Bronchial epithelial cell (primary cell): ENCODE measurements at regions not wholly inside any gene's neighbourhood (a gene's known extent, or its start where the extent isn't known, plus 50 kb on each side); places are given as distances from the start of the nearest gene placed in this dataset.

Experiments
- DNase-seq: peaks from one replicate; pipeline ENCODE4 v3.0.0-alpha.2; 2010; ENCODE audit warnings: low read depth
- FAIRE-seq: peaks from 2 replicates; lab custom pipeline; 2011; peaks lifted over from hg19 to GRCh38; lab: Jason Lieb, UNC
- H3K27me3 ChIP-seq: 2 replicates; pipeline ENCODE4 v1.5.1; 2011; ENCODE audit warnings: low read length; ENCODE audit not compliant: control insufficient read depth, insufficient read depth
- H3K36me3 ChIP-seq: 2 replicates; pipeline ENCODE4 v1.5.1; 2011; ENCODE audit warnings: low read length; ENCODE audit not compliant: control insufficient read depth, insufficient read depth
- H3K4me3 ChIP-seq: 2 replicates; pipeline ENCODE4 v1.5.1; 2011; ENCODE audit warnings: mild to moderate bottlenecking, low read depth, low read length, control low read depth
- TF ChIP-seq, protein P1 (sequence below): IDR thresholded peaks from 2 replicates; pipeline ENCODE4 v1.5.1; 2011; ENCODE audit warnings: mild to moderate bottlenecking, moderate library complexity, low read length, control low read depth, inconsistent platforms; ENCODE audit not compliant: insufficient read depth, severe bottlenecking

DNA sequence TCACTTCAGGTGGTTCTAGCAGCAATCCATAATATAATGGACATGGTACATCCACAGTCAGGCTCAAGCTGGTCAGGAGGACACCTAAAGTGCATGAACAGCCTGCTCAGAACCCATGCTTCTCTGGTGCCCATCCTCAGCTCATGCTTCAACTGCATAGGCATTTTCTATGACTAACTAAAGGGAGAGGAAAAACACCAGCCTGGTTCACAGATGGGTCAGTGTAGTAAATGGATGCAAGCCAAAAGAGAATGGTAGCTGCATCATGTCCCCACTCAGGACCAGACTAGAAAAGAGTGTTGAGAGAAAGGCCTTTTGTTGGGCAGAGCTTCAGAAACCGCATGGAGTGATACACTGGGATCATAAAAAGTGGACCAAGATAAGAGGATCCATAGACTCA lies 556.6 kb downstream of the TLE1 start:
- no peak overlapping the region for H3K4me3 ChIP-seq
- no peaks in the 10 kb centered on the region for H3K36me3 ChIP-seq
- DNase-seq, result no peak
- no peak for FAIRE-seq
- H3K27me3 ChIP-seq, result peaks cover under 1% of the 10 kb centered on the region
- TF ChIP-seq, protein P1, sequence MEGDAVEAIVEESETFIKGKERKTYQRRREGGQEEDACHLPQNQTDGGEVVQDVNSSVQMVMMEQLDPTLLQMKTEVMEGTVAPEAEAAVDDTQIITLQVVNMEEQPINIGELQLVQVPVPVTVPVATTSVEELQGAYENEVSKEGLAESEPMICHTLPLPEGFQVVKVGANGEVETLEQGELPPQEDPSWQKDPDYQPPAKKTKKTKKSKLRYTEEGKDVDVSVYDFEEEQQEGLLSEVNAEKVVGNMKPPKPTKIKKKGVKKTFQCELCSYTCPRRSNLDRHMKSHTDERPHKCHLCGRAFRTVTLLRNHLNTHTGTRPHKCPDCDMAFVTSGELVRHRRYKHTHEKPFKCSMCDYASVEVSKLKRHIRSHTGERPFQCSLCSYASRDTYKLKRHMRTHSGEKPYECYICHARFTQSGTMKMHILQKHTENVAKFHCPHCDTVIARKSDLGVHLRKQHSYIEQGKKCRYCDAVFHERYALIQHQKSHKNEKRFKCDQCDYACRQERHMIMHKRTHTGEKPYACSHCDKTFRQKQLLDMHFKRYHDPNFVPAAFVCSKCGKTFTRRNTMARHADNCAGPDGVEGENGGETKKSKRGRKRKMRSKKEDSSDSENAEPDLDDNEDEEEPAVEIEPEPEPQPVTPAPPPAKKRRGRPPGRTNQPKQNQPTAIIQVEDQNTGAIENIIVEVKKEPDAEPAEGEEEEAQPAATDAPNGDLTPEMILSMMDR, result no peak

DNA sequence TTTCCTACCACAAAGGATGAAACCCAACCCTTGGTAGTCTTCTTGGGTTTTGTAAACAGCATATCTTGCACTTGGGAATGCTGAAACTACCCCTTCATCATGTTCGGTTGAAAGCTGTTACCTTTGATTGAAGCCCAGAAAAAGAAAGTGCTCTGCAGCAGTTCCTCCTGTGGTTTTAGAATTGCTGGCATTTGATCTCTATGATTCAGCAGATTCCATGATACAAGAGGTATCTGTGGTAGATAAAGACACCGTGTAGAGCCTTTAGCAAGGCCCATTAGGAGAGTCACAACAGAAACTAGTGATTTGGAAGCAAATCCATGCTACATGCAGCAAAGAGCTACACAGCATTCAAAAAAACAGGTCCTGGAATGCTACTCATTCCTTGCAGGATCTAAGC lies 557.0 kb downstream of the TLE1 start:
- no peak for FAIRE-seq
- H3K36me3 ChIP-seq, result no peaks in the 10 kb centered on the region
- H3K4me3 ChIP-seq, result no peak overlapping the region
- peak; percentile 21 for DNase-seq
- TF ChIP-seq, protein P1, result no peak
- no peaks in the 10 kb centered on the region for H3K27me3 ChIP-seq

GRCh38 chr9:81128701-81129100 lies 560.6 kb downstream of the TLE1 start:
- DNase-seq (no peak), FAIRE-seq (no peak)
- TF ChIP-seq, protein P1, result no peak
- H3K36me3 ChIP-seq, result no peaks in the 10 kb centered on the region
- H3K4me3 ChIP-seq, result no peak overlapping the region
- no peaks in the 10 kb centered on the region for H3K27me3 ChIP-seq

DNA sequence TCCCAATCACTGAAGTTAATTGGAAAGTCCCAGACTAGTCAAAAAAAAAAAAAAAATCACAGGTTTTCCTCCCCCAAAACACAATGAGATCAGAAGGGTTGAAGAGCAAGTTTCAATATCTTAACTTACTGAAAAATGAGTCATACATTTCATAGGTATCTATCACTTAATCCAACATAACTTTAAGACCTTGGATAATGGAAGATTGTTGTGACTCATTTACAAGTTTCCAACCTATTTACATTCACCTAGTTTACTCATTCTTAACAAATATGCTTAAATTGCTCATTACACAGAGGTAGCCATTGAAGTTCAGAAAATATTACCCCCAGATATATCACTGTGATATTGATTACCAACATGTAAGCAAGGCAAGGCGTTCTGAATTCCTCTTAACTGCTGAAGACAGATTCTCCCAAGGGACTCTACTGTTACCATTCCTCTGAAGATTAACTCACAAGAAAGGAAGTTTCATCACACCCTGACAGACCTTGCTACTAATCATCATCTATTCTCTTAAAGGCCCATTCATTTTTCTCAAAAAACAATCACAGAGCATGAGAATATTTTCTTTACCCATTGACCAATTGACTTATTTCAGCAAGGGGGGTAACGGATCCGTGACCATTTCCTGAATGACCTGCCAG lies 563.8 kb downstream of the TLE1 start:
- FAIRE-seq, result no peak
- Histone ChIP-seq H3K36me3 (no peaks in the 10 kb centered on the region), H3K27me3 (no peaks in the 10 kb centered on the region), H3K4me3 (no peak overlapping the region)
- DNase-seq, result peak; percentile 97
- TF ChIP-seq, protein P1, result no peak

- TF ChIP-seq, protein P1, result no peak
- Histone ChIP-seq H3K27me3 (no peaks in the 10 kb centered on the region), H3K4me3 (no peak overlapping the region), H3K36me3 (no peaks in the 10 kb centered on the region)
- FAIRE-seq, result no peak
- no peak for DNase-seq
These were observed 565.8 kb downstream of the TLE1 start for GRCh38 chr9:81123526-81123925.

DNA sequence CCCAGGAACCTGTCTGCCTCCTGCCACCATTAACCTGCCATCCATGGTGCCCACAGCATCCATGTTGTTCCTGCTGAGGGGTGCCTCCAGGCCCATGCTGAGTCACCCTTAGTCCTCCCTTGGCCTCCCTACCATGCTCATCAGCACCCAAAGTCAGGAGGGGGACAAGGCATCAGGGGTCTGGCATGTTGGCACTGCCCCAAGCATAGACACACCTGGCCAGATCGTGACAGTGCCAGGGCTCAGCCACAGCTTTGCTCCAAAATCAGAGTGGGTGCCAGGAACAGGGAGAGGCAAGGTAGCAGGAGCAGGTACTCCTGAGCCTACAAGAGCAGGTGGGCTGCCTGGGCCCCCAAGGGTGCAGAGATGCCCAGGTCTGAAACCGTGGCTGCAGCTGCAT lies 566.6 kb downstream of the TLE1 start:
- H3K36me3 ChIP-seq, result no peaks in the 10 kb centered on the region
- no peak overlapping the region for H3K4me3 ChIP-seq
- H3K27me3 ChIP-seq, result no peaks in the 10 kb centered on the region
- TF ChIP-seq, protein P1, result no peak
- no peak for DNase-seq
- FAIRE-seq, result no peak
